ENCODE measurements at regions not wholly inside any gene's neighbourhood (a gene's known extent, or its start where the extent isn't known, plus 50 kb on each side); places are given as distances from the start of the nearest gene placed in this dataset.

- TF ChIP-seq CTCF (conservative IDR thresholded peaks at IDR 0.05) = no peak
- TF ChIP-seq ZFX (IDR thresholded peaks at IDR 0.05) = no peak
These were observed 312.2 kb upstream of the SLC14A2 start for GRCh38 chr18:45303026-45303425.

All from C4-2B (cell line).